HG02870 (cell line): ENCODE measurements at regions not wholly inside any gene's neighbourhood (a gene's known extent, or its start where the extent isn't known, plus 50 kb on each side); places are given as distances from the start of the nearest gene placed in this dataset.

Source experiments
- ATAC-seq: cut with Tn5 transposase; IDR thresholded peaks from one replicate; pipeline ENCODE4 v1.9.1; 2021; ENCODE audit warnings: mild to moderate bottlenecking, moderate library complexity; ENCODE audit not compliant: unreplicated experiment

GRCh38 chr5:143870362-143870761 lies 58.4 kb downstream of the HMHB1 start:
- ATAC-seq = no peak

GRCh38 chr5:143870871-143871632 lies 59.1 kb downstream of the HMHB1 start:
- no peak for ATAC-seq

GRCh38 chr5:143871672-143872071 lies 59.7 kb downstream of the HMHB1 start:
- no peak for ATAC-seq

- ATAC-seq = no peak
Observed at GRCh38 chr5:143874312-143874711, 62.4 kb downstream of the HMHB1 start.

- ATAC-seq = no peak
Observed at GRCh38 chr5:143877196-143877595, 65.2 kb downstream of the HMHB1 start.

- no peak for ATAC-seq
Observed at GRCh38 chr5:143878430-143878829, 66.5 kb downstream of the HMHB1 start.

GRCh38 chr5:143879646-143880045 lies 67.7 kb downstream of the HMHB1 start:
- no peak for ATAC-seq

- no peak for ATAC-seq
Observed at GRCh38 chr5:143880178-143880577, 68.2 kb downstream of the HMHB1 start.

- ATAC-seq = no peak
Observed at GRCh38 chr5:143882520-143882919, 70.6 kb downstream of the HMHB1 start.

- no peak for ATAC-seq
Observed at GRCh38 chr5:143886096-143886495, 74.1 kb downstream of the HMHB1 start.

- no peak for ATAC-seq
Observed at GRCh38 chr5:143886651-143887638, 75.0 kb downstream of the HMHB1 start.

GRCh38 chr5:143887903-143888665 lies 76.1 kb downstream of the HMHB1 start:
- no peak for ATAC-seq

- ATAC-seq = no peak
Observed at GRCh38 chr5:143888912-143889311, 77.0 kb downstream of the HMHB1 start.

GRCh38 chr5:143889986-143890385 lies 78.0 kb downstream of the HMHB1 start:
- no peak for ATAC-seq

GRCh38 chr5:143890487-143890886 lies 78.5 kb downstream of the HMHB1 start:
- no peak for ATAC-seq

- no peak for ATAC-seq
Observed at GRCh38 chr5:143892271-143892670, 80.3 kb downstream of the HMHB1 start.

- ATAC-seq = no peak
Observed at GRCh38 chr5:143892908-143893307, 80.9 kb downstream of the HMHB1 start.

- no peak for ATAC-seq
Observed at GRCh38 chr5:143893638-143894037, 81.7 kb downstream of the HMHB1 start.

GRCh38 chr5:143896516-143896915 lies 84.6 kb downstream of the HMHB1 start:
- ATAC-seq = no peak

- ATAC-seq = no peak
Observed at GRCh38 chr5:143896966-143897365, 85.0 kb downstream of the HMHB1 start.

- ATAC-seq = no peak
Observed at GRCh38 chr5:143898381-143898780, 86.4 kb downstream of the HMHB1 start.
